Ovary (tissue), 3 donors: ENCODE measurements at regions not wholly inside any gene's neighbourhood (a gene's known extent, or its start where the extent isn't known, plus 50 kb on each side); places are given as distances from the start of the nearest gene placed in this dataset.

ENCODE experiments used
- CTCF ChIP-seq, 3 donors: fragments of 450-650 bp in 2 of 3; fragments of 200-600 bp in 1 of 3; IDR thresholded peaks; one replicate each; pipeline versions ENCODE4 v1.5.1 to v1.8.0; 2016 to 2022; ENCODE audit warnings: antibody characterized with exemption in 3 of 3, mild to moderate bottlenecking in 1 of 3
- EP300 ChIP-seq: sonication (generic); formaldehyde crosslinking; IDR thresholded peaks from one replicate; pipeline ENCODE4 v1.6.1; 2017; ENCODE audit warnings: antibody characterized with exemption
- POLR2A ChIP-seq: fragments of 450-650 bp; IDR thresholded peaks from one replicate; pipeline ENCODE4 v1.6.1; 2017; ENCODE audit warnings: antibody characterized with exemption, mild to moderate bottlenecking, moderate library complexity
- donor health status: DM: no; HTN: no; CAD: no.

DNA sequence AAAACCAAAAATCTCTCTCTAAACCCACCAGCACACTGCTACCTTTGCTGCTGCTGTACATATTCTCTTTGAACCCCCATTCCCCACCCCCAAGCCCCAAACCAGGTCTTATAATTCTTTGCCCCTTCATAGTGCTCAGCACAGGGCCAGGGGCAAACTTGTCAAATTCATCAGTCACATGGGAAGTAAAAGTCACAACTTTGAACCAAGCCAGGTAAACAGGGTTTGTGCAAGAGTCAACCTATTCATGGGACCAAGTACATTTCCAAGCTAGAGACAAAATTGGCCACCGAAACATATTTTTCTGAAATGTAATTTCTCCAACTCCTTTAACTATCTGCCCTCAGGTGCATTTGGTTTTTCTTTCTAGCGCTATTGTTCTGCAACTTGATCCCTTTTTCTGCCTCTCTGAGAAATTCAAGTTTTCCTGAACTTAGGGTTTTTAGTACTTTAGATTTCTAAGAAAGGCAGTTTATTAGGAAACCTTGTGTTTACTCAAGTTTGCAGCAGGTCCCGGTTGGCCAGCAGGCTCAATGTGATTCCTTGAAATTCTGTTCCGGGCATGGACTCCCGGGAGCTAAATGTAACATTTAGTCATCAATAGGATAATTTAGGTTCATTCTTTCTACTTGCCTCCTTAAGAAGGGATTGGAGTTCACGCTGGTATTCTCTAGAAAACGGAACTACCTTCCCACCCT, 230.5 kb downstream of the EFCAB11 start:
- TF ChIP-seq CTCF (IDR thresholded peaks at IDR 0.05), result no peak
- no peak for TF ChIP-seq POLR2A
- no peak for TF ChIP-seq EP300
